IMR-90 (cell line): ENCODE measurements at regions not wholly inside any gene's neighbourhood (a gene's known extent, or its start where the extent isn't known, plus 50 kb on each side); places are given as distances from the start of the nearest gene placed in this dataset.
"Not testable (repeated sequence)": the region's sequence is repeated elsewhere in the genome, so short reads cannot be mapped to it uniquely, and the experiment has no call there.

Source experiments
- RFX5 ChIP-seq: IDR thresholded peaks from 2 replicates; pipeline ENCODE4 v1.8.0; 2012; ENCODE audit warnings: low read depth, mild to moderate bottlenecking, low read length, moderate library complexity
- TF ChIP-seq, protein P1 (sequence below): conservative IDR thresholded peaks from 2 replicates; pipeline ENCODE4 v1.5.1; 2012; ENCODE audit warnings: mild to moderate bottlenecking, low read depth, low read length, improper control_type of control experiment

DNA sequence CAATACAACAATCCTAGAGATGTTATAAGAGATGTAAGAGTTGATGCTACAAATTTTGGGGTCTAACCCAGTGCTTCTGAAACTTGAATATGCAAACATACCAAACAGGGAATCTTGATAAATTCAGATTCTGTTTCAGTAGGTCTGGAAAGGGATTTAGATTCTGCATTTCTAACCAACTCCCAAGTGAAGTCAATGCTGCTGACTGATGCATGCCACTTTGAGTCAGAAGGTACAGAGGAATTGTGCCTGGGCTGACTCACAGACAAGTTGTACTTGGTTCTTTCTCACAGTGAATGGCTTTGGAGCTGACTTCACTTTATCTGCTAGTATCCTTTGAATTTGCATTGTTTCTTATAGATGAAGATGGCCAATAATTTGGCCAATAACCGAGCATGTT, 973.9 kb downstream of the PRIM2 start:
- TF ChIP-seq, protein P1, sequence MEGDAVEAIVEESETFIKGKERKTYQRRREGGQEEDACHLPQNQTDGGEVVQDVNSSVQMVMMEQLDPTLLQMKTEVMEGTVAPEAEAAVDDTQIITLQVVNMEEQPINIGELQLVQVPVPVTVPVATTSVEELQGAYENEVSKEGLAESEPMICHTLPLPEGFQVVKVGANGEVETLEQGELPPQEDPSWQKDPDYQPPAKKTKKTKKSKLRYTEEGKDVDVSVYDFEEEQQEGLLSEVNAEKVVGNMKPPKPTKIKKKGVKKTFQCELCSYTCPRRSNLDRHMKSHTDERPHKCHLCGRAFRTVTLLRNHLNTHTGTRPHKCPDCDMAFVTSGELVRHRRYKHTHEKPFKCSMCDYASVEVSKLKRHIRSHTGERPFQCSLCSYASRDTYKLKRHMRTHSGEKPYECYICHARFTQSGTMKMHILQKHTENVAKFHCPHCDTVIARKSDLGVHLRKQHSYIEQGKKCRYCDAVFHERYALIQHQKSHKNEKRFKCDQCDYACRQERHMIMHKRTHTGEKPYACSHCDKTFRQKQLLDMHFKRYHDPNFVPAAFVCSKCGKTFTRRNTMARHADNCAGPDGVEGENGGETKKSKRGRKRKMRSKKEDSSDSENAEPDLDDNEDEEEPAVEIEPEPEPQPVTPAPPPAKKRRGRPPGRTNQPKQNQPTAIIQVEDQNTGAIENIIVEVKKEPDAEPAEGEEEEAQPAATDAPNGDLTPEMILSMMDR: not testable (repeated sequence)
- TF ChIP-seq RFX5: not testable (repeated sequence)
